ENCODE measurements at regions not wholly inside any gene's neighbourhood (a gene's known extent, or its start where the extent isn't known, plus 50 kb on each side); places are given as distances from the start of the nearest gene placed in this dataset.
"Not testable (repeated sequence)": the region's sequence is repeated elsewhere in the genome, so short reads cannot be mapped to it uniquely, and the experiment has no call there.

DNA sequence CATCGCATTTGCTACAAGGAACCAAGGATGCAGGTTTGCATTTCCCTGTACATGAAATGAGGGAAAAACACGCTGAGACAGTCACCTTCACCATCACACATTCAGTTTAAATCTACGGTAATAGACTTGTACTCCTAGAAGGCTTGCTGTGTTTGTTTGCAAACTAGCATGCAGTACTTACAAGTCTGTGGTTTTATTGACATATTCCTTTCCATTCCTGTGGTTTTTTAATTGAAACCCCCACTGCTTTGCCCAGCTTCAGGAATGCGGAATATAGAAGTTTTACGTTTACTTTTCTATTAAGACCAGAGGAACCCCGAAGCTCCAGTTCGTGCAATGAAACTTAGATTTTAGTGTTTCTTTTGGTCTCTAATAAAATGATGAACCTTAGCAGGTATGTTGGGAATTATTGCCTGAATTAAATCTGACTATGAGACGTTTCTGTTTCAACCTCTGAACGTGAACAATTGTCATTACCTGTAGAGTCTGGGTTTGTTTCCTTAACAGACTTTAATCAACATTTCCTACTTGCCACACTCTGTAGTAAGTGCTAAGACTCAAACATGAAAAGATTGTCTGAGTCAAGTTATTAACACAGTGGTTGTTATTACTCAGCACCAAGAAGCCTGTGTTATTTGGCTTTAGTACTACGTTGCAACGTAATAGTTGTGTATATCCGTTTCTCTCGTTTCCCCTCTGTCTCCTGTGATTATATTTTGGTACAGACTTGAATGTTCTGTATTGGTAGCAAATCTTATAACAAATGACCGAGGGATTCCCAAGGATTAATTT is 793.3 kb upstream of the GOT2 start:
- no peak for DNase-seq (ENCODE audit: low spot score)
- in situ Hi-C loops (cut with HindIII; ENCODE audit: low sequenced_read_pairs), result no loop called here

DNA sequence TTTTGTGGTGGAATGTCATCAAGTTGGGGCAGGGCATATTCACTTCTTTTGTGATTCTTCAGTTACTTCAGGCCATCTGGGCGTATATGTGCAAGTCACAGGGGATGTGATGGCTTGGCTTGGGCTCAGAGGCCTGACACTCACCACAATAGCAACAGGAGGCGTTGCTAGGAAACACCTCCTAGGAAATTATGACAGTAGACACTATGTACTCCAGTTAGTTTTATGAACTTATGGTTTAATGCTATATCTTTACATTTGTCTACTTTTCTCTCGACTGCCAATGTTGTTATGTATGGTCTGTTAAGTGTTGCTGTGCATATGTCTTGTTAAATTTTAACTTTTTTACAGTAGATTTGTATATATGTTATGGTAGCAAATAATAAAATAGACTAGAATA is 788.7 kb upstream of the GOT2 start:
- in situ Hi-C loops (cut with HindIII; ENCODE audit: low sequenced_read_pairs), result no loop called here
- no peak for DNase-seq (ENCODE audit: low spot score)

DNA sequence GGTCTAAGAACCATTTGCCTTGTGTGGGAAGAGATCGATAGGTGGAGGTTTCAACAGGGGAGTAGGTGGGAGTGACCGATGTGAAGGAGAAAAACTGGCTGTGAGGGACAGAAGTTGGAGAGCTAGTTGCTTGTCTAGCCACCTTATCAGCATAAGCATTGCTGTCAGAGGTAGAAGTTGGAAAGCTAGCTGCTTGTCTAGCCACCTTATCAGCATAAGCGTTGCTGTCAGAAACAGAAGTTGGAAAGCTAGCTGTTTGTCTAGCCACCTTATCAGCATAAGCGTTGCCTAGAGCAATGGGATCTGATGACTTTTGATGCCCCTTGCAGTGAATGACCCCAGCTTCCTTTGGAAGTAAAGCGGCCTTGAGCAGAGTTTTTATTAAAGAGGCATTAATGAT is 784.6 kb upstream of the GOT2 start:
- DNase-seq (ENCODE audit: low spot score); in situ Hi-C loops (cut with HindIII; ENCODE audit: low sequenced_read_pairs): not testable (repeated sequence)

DNA sequence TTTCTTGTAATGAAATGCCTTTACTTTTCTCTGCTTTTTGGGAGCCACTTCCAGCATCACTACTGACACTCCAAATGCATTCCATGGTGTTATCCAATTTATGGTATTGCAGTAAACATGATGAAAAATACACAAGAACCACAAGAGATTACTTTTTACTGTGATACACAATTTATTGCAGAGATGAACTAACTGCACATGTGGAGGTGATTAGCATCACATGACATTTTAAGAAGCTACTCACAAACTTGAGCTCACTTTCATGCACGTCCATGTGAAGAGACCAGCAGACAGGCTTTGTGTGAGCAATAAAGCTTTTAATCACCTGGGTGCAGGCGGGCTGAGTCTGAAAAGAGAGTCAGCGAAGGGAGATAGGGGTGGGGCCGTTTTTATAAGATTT is 780.5 kb upstream of the GOT2 start:
- DNase-seq (ENCODE audit: low spot score), result no peak
- in situ Hi-C loops (cut with HindIII; ENCODE audit: low sequenced_read_pairs), result no loop called here

DNA sequence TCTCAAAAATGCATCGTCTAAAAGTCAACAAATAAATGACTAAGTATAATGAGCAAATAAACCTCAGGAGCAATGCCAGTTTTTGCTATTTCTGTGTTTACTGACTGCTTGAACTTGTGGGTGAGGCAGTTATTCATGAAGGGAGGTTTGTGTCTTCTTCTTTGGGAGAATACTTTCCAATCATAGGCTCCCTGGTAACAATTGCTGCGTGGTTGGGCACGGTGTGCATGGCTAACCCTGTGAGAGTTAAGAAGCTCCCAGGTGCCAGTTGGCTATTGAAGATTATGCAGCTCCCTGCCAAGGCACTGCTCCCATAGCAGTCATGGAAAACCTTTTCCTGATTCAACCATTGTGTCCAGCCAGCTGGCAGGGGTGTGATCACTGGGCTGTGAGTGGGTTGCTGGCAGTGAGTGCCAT is 775.9 kb upstream of the GOT2 start:
- DNase-seq (ENCODE audit: low spot score), result peak; percentile 12
- in situ Hi-C loops (cut with HindIII; ENCODE audit: low sequenced_read_pairs), result no loop called here

DNA sequence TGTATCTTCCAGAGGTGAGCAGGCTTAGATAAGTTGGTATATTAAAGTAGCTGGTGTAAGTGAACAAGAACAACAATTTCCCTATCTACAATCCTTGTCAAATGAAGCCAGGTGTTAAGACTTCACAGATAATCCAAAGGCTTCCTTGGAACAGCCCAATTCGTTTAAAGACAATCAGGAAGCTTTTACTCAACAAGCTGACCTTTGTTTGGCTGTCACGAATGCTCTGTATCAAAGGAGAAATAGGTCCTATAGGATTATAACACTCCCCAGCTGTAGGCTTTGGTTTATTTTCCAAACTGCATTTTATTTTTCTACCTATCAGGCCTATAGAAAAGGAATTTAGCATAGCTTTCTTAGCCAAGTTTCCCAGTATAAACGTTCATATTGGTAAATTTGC is 766.5 kb upstream of the GOT2 start:
- DNase-seq (ENCODE audit: low spot score), result no peak
- in situ Hi-C loops (cut with HindIII; ENCODE audit: low sequenced_read_pairs), result no loop called here

DNA sequence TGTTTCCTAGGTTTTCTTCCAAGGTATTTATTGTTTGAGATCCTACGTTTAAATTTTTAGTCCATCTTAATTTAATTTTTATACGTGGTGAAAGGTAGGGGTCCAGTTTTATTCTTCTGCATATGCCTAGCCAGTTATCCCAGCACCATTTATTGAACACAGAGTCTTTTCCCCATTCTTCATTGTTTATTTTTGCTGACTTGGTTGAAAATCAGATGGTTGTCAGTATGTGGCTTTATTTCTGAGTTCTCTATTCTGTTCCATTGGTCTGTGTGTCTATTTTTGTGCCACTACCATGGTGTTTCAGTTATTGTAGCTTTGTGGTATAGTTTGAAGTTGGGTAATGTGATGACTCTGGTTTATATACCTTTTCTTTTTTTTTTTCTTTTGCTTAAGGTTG is 753.0 kb upstream of the GOT2 start:
- DNase-seq (ENCODE audit: low spot score), result no peak
- in situ Hi-C loops (cut with HindIII; ENCODE audit: low sequenced_read_pairs), result no loop called here

DNA sequence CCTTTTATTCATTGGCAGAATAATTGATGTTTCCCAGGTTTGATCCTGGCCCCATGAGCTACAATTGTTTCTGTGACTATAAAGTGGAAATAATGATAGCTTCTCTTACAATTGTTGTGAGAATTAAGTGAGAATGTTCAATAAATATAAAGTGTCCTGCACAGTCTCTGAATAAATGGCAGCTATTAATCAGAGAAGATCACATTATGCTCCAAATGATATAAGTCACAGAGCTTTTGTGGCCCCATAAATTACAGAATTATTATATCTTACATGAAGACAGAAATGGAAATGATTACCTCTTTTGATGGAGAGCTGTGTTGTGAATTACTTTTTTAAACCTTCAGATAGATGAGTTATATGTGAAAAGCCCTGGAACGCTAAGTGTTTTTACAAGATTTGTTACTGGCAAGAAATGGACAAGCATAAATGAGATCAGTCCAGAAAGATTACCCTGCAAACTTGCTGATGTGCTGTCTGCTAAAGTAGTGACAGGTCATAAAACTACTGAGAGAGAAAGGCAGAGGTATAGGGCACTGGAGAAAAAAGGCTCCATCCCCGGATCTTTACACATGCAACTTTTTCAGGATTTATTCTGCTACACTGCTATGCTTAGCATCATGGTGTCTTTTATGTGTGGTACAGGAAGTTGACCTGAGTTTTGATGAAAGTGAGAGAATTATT is 750.9 kb upstream of the GOT2 start:
- in situ Hi-C loops (cut with HindIII; ENCODE audit: low sequenced_read_pairs), result no loop called here
- DNase-seq (ENCODE audit: low spot score), result no peak

DNA sequence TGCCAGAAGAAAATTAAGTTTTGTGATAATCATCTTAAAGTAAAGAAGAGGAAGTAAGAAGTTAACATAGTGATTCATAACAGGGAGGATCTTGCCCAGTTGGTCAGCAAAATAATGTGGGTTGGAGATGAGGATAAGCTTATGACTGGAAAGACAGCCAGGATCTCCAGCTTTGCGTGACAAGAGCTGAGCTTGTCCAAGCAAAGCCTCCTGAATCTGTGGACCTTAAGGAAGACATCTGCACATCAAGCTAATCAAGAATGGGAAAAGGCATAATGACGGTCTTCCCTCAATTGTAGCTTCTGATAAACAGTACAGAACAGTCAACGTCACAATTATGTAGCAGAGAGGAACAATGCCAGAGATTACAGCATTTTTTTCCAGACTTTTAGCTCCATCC is 744.7 kb upstream of the GOT2 start:
- DNase-seq (ENCODE audit: low spot score), result no peak
- in situ Hi-C loops (cut with HindIII; ENCODE audit: low sequenced_read_pairs), result no loop called here

DNA sequence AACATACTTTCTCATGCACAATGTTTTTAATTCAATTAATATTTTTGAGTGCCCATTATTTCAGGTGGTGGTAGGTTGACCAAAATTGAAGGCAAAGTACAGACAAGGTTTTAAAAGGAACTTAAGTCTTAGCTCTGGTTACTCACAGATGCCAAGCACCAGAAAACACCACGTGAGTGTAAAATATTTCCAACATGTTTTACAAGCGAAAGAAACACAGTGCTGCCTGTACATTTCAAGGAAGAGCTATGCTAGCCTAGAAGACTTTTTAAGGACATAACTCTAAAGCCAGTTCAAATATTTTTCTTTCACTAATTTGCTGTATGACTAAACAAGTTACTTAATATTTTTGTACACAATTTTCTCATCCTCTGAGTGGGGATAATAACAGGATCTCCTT is 736.4 kb upstream of the GOT2 start:
- in situ Hi-C loops (cut with HindIII; ENCODE audit: low sequenced_read_pairs), result no loop called here
- DNase-seq (ENCODE audit: low spot score), result no peak

DNA sequence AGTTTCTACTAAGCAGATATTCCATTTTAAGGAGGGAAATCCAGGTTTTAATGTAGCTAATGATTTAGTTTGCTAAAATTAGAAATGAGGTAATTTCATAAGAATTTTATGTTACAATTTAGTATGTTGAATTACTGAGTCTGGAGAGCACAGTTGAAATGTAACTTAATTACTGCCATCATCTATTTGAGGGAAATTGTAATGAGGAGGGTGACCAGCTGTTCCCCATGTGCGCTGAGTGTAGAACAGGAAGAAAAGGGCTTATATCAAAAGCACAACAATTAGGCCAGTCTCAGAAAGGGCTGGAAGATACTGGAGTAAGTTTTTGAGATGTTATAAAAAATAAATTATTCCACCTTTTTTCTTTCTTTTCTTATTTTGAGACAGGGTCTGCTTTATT is 735.1 kb upstream of the GOT2 start:
- no peak for DNase-seq (ENCODE audit: low spot score)
- in situ Hi-C loops (cut with HindIII; ENCODE audit: low sequenced_read_pairs), result no loop called here

DNA sequence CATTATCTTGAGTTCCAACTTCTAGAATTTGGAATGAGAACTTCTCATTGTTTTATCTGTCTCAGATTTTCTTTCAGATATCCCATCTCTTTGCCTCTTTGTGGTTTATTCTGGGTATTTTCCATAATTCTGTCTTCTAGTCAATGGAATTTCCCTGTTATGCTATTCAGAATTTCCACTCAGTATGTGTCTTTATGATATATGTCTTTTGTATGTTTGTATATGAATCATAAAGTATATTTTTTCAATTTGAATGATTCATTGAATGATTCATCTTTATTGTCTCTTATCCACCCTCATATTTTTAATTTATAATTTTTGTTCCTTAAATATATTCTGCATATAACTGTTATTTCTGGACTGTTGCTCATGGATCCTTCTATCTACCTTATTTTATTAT is 729.7 kb upstream of the GOT2 start:
- in situ Hi-C loops (cut with HindIII; ENCODE audit: low sequenced_read_pairs), result no loop called here
- no peak for DNase-seq (ENCODE audit: low spot score)

DNA sequence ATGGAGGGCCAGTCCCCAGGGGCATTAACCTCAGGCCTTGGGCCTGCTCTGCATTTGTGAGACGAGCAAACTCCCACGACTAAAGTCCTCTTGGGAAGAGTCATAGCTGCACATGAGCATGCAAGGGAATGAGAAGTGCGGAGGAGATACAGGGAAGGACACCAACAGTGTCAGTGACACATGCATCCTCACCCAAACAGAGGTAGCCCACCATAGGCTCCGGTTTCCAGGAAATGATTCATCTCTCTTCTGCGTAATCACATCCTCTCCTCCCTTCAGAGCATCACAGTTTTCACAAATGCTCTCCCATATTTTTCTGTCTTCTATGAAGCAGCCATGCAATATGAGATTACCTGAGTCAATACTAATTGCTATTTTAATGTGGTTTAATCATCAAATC is 725.7 kb upstream of the GOT2 start:
- in situ Hi-C loops (cut with HindIII; ENCODE audit: low sequenced_read_pairs), result no loop called here
- DNase-seq (ENCODE audit: low spot score), result no peak

DNA sequence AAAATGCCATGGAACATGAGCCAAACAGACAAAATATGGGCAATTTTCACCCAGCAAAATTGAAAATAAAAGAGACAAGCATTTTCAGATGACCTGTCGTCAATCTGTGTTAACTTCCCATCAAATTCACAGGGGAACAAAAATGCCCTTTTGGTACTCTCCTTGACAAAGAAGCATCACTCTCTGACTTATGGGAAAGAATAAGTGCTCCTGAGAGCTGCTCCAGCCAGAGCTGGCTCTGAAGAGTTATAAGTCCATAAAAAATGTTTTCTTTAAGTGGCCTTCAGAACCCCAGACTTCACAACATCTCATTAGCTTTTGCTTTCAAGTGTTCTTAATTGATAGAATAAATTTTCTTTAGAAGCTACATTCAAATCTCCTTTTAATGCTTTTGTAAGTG is 721.4 kb upstream of the GOT2 start:
- no peak for DNase-seq (ENCODE audit: low spot score)
- in situ Hi-C loops (cut with HindIII; ENCODE audit: low sequenced_read_pairs), result no loop called here

DNA sequence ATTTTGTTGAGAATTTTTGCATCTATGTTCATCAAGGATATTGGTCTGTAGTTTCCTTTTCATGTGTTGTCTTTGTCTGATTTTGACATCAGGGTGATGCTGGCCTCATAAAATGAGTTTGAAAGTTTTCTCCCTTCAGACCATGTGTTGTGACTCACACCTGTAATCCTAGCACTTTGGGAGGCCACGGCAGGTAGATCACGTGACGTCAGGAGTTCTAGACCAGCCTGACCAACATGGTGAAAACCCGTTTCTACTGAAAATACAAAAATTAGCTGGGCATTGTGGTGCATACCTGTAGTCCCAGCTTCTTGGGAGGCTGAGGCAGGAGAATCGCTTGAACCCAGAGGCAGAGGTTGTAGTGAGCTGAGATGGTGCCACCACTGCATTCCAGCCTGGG is 716.4 kb upstream of the GOT2 start:
- DNase-seq (ENCODE audit: low spot score); in situ Hi-C loops (cut with HindIII; ENCODE audit: low sequenced_read_pairs): not testable (repeated sequence)

DNA sequence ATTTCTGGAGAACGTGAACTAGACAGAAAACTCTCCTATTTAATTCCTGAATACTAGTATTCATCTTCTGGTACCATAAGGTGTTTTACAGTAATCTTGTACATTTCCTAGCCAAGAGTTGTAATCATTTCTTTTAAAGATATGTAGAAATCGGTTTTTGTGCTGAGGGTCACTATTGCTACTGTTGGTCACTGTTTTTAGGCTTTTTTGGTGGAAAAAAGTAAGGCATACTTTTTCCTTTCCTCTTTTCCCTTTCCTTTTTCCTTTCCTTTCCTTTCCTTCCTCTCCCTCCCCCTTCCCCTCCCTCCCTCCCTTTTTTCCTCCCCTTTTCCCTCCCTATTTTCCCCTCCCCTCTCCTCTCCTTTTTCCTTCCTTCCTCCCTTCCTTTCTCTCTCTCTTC is 706.4 kb upstream of the GOT2 start:
- no peak for DNase-seq (ENCODE audit: low spot score)
- in situ Hi-C loops (cut with HindIII; ENCODE audit: low sequenced_read_pairs), result no loop called here

DNA sequence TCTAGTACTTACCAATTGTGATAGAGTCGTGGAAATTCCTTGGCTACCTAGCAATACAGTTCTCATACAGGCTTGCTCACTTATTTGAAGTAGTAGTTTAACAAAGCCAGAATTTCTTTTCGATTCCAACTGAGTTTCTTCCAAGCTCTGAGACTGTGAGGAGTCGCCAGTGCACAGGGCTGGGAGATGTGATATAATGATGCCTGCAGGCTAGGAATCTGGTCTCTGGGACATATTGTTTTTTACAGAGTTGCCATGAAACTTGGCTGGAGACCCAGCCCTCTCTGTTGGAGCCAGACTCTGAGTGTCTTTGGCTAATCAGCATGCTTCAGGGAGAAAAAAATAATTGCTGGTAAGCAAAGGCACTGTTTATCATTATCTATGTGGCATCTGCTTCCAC is 698.8 kb upstream of the GOT2 start:
- DNase-seq (ENCODE audit: low spot score), result no peak
- in situ Hi-C loops (cut with HindIII; ENCODE audit: low sequenced_read_pairs), result no loop called here

DNA sequence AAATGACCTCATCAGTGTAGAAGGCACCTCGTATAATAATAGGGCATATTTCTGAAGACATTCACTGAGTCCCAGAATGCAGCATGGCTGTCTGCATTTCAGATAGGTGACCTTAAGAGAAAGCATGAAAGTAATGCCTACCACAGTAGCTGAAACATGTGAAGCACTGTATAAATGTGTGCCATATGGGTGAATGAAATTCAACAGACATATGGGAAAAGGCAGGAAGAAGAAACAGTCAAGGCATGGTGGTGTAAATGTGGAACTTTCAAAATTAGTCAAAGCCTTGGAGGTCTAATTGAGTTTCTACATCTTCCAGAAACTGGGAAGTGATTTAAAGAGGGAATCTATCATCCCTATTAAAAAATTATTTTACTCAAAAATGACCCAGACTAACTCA is 698.2 kb upstream of the GOT2 start:
- DNase-seq (ENCODE audit: low spot score), result no peak
- in situ Hi-C loops (cut with HindIII; ENCODE audit: low sequenced_read_pairs), result no loop called here

DNA sequence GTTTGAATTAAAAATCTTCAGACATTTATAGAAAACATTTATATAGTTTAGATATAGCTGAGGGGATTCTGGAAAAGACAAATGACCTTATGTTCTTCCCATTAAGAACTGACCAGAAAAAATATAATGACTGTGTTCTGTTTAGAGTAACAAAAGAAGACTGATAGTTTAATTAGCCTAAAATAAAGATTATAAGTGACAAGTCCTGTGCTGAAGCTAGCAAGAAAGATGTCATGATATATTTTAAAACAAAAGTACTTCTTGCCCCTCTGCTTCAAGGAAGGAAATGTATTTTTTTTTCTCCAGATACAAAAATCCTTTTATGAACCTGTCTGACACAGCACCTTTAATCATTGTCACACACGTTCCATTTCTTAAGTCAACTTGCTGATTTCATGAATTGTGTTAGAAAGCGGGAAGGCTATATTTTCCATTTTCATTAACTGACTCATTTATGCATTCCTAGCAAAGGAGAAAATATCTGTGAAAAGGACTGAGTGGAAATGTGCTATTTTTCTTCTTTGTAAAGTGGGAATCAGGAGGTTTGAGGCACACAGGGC is 690.7 kb upstream of the GOT2 start:
- in situ Hi-C loops (cut with HindIII; ENCODE audit: low sequenced_read_pairs), result no loop called here
- no peak for DNase-seq (ENCODE audit: low spot score)

DNA sequence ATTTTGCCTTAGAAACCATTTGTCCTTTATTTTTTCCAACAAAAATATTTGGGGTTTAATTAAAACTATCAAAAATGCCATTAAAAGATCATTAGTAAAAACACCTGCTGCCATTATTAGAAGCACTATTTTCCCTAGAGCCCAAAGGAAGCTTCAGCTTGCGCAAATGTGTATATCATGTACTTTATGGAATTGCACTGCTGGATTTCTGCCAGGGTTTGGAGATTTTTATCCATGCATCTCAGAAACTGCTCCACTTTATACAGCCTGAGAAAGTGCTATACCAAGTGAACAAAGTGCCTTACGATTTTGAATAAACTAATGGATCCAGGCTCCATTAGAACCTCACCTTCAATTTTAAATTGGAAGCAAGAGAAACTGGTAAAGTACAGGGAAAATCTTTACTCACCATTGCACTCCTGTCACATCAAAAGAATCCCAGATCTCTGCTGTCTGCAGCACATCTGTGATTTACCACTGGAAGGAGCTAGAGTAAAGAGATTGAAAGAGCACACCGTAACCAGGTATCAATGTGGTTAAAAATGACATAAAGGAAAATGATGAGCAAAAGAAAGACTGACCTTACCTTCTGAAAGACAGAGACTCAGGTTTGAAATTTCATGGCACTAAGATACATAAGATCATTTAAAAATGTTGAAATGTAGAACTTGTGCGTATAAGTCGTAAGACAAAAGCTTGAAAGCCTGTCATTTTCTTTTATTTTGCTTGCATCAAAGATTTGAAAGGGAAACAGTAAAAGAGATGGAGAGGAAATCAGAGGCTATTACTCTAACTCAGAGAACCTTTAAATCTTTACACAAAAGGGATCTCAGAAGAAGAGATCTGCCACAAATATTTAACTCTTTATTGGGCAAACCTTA is 678.1 kb upstream of the GOT2 start:
- in situ Hi-C loops (cut with HindIII; ENCODE audit: low sequenced_read_pairs), result no loop called here
- DNase-seq (ENCODE audit: low spot score), result no peak
